Subcutaneous abdominal adipose tissue (tissue), 5 donors: ENCODE measurements at regions not wholly inside any gene's neighbourhood (a gene's known extent, or its start where the extent isn't known, plus 50 kb on each side); places are given as distances from the start of the nearest gene placed in this dataset.

Source experiments
- H3K27ac ChIP-seq: one replicate; pipeline ENCODE4 v1.7.0; 2013; ENCODE audit warnings: low read depth, mild to moderate bottlenecking, inconsistent platforms, low read length, moderate library complexity
- H3K27me3 ChIP-seq, 5 donors: one replicate each; pipeline ENCODE4 v1.7.0; 2013; ENCODE audit warnings: low read length in 5 of 5, inconsistent platforms in 1 of 5; ENCODE audit not compliant: control insufficient read depth in 5 of 5, insufficient read depth in 4 of 5
- H3K36me3 ChIP-seq, 5 donors: one replicate each; pipeline ENCODE4 v1.7.0; 2013; ENCODE audit warnings: low read length in 5 of 5; ENCODE audit not compliant: control insufficient read depth in 5 of 5, insufficient read depth in 5 of 5
- H3K4me1 ChIP-seq, 5 donors: one replicate each; pipeline ENCODE4 v1.7.0; 2013; ENCODE audit warnings: low read length in 5 of 5, mild to moderate bottlenecking in 3 of 5, moderate library complexity in 1 of 5; ENCODE audit not compliant: control insufficient read depth in 5 of 5, insufficient read depth in 5 of 5
- H3K4me3 ChIP-seq, 5 donors: one replicate each; pipeline ENCODE4 v1.7.0; 2013; ENCODE audit warnings: low read length in 5 of 5, low read depth in 1 of 5
- H3K9ac ChIP-seq, 5 donors: one replicate each; pipeline ENCODE4 v1.7.0; 2013; ENCODE audit warnings: low read length in 5 of 5, mild to moderate bottlenecking in 4 of 5, moderate library complexity in 3 of 5
- H3K9me3 ChIP-seq, 5 donors: one replicate each; pipeline ENCODE4 v1.7.0; 2013; ENCODE audit warnings: low read length in 5 of 5; ENCODE audit not compliant: control insufficient read depth in 5 of 5
- donor health status: healthy.
- donor health status: healthy.
- donor health status: healthy.
- donor health status: healthy.
- donor health status: healthy.

DNA sequence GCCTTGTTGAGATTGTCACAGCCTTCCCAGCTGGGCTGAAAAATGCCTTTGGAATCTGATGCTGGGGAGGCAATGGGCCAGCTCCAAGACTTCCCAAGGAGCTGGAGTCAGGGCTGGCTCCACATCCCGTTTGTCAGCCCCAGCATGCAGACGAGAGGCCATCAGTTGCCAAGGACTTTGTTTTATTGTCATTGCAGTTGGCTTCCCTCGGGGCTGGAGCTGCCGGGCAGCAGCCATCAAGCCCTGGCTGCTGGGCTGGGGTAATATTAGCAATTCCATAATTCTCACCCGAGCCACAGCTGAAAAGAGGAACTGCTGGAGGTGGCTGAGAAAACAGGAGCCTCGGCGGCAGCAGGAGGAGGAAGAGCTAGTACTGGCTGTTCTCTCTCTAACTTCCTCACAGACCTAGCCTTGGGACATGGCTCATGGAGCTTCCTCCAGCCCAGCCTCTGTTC is 182.5 kb downstream of the CDC5L start:
- H3K9ac ChIP-seq, result no peak overlapping the region
- no peaks in the 10 kb centered on the region for H3K9me3 ChIP-seq
- H3K4me3 ChIP-seq, result no peak overlapping the region
- no peaks in the 10 kb centered on the region for H3K36me3 ChIP-seq
- H3K4me1 ChIP-seq, result peaks cover 2 to 19% (median 10%) of the 10 kb centered on the region in 5 donors
- peaks cover 0 to 7% (median 0%) of the 10 kb centered on the region in 5 donors for H3K27me3 ChIP-seq
- H3K27ac ChIP-seq, result no peak overlapping the region

DNA sequence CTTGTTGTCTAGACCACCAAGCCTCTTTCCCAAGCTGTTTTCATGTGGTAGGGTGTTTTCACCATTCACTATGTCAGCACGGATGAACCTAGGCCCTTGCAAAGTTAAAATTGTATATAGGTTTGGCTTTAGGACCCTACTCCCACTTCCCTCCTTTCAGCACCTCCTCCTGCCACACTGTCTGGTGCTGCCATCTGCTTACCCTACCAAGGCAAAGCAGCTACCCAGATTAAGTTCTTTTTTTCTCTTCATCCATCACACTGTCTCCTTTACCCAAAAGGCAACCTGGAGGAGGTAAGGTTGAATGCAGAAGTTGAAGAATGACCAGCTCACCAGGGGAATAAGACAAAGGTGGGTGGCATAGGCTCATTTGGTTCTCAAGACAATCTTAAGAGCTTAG is 184.0 kb downstream of the CDC5L start:
- no peak overlapping the region for H3K9ac ChIP-seq
- H3K27ac ChIP-seq, result no peak overlapping the region
- peaks cover 0 to 7% (median 0%) of the 10 kb centered on the region in 5 donors for H3K27me3 ChIP-seq
- H3K9me3 ChIP-seq, result no peaks in the 10 kb centered on the region
- no peaks in the 10 kb centered on the region for H3K36me3 ChIP-seq
- H3K4me3 ChIP-seq, result no peak overlapping the region
- peaks cover 2 to 19% (median 10%) of the 10 kb centered on the region in 5 donors for H3K4me1 ChIP-seq

DNA sequence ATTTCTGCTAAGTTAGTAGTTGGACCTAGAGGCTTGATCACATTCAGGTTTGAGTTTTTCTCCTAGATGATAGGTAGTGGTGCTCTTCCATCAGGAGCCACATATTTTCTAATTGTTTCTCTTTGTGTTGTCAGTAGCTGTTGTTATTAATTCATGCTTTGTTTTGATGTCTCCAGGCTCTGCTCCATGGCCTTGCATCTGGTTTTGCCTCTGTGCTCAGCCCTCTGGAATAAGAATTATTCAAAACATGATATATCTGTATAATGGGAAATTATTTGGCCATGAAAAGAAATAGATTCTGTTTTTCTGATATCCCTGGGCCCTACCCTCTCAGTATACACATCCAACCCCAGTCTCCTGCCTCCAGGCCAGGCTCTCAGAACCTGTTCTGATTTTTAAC is 184.8 kb downstream of the CDC5L start:
- H3K27me3 ChIP-seq, result peaks cover 0 to 7% (median 0%) of the 10 kb centered on the region in 5 donors

DNA sequence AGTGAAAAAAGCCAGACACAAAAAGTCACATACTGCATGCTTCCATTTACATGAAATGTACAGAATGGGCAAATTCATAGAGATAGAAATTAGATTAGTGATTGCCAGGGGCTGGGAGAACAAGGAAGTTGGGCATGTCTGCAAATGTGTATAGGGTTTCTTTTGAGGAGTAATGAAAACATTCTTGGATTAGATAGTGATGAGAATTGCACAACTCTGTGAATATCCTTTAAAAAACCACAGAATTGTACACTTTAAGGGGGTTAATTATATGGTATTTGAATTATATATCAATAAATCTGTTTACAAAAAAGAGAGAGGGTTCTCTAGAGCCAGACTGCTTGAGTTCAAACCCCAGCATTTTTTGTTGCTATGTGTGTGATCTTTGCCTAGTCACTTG is 188.1 kb downstream of the CDC5L start:
- H3K9me3 ChIP-seq, result no peaks in the 10 kb centered on the region
- no peak overlapping the region for H3K9ac ChIP-seq
- H3K36me3 ChIP-seq, result no peaks in the 10 kb centered on the region
- no peak overlapping the region for H3K4me3 ChIP-seq
- no peak overlapping the region for H3K27ac ChIP-seq
- H3K4me1 ChIP-seq, result peaks cover 0 to under 1% (median 0%) of the 10 kb centered on the region in 5 donors
- no peaks in the 10 kb centered on the region for H3K27me3 ChIP-seq

More for the DNA sequence above, 184.8 kb downstream of the CDC5L start:
- Histone ChIP-seq H3K27ac (no peak overlapping the region), H3K36me3 (no peaks in the 10 kb centered on the region), H3K9me3 (no peaks in the 10 kb centered on the region), H3K4me3 (no peak overlapping the region), H3K9ac (no peak overlapping the region), H3K4me1 (peaks cover 2 to 17% (median 10%) of the 10 kb centered on the region in 5 donors)

DNA sequence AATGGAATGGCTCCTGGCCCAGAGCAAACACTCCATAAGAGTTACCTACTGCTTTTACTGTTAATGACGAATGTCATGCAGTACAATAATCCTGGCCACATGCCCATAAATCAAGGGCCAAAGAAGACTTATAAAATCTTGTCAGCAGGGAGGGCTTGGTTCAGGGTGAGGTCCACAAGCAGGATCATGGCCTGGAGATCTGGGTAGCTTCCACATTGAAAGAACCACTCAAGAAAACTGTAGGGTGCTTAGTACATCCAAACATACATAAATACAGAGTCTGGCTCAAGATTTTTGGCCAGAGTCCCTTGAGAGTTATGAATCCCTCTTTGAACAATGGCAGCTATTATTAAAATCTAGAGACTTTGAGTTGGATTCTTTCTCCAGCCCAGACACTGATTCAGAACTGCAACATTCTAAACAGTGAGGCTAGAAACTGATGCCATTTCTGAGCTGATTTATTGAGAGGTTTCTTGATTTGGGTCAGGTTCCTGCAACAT is 188.7 kb downstream of the CDC5L start:
- no peak overlapping the region for H3K27ac ChIP-seq
- H3K9me3 ChIP-seq, result no peaks in the 10 kb centered on the region
- no peaks in the 10 kb centered on the region for H3K36me3 ChIP-seq
- no peak overlapping the region for H3K9ac ChIP-seq
- no peaks in the 10 kb centered on the region for H3K4me1 ChIP-seq
- H3K4me3 ChIP-seq, result no peak overlapping the region
- H3K27me3 ChIP-seq, result no peaks in the 10 kb centered on the region

DNA sequence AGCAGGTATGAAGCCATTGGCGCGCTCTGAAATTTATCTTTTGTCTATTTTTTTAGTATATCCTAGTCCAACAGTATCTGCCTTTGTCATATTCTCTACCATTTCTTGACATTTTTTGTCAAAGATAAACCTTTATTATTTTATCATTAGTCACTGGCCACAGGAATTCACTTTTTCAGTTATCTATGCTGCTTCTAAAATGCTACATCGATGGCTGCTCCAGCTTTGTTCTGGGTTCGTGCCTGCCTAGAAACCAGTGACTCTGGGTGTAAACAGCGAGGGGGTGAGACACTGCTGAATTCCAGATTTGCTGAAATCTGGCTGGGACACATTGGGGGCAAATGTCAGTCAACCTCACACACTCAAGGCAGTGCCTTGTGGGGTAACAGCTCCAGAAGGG is 193.4 kb downstream of the CDC5L start:
- no peaks in the 10 kb centered on the region for H3K36me3 ChIP-seq
- no peak overlapping the region for H3K4me3 ChIP-seq
- H3K9me3 ChIP-seq, result peaks cover 2 to 14% (median 11%) of the 10 kb centered on the region in 5 donors
- H3K27ac ChIP-seq, result no peak overlapping the region
- no peaks in the 10 kb centered on the region for H3K27me3 ChIP-seq
- H3K4me1 ChIP-seq, result no peaks in the 10 kb centered on the region
- H3K9ac ChIP-seq, result no peak overlapping the region

DNA sequence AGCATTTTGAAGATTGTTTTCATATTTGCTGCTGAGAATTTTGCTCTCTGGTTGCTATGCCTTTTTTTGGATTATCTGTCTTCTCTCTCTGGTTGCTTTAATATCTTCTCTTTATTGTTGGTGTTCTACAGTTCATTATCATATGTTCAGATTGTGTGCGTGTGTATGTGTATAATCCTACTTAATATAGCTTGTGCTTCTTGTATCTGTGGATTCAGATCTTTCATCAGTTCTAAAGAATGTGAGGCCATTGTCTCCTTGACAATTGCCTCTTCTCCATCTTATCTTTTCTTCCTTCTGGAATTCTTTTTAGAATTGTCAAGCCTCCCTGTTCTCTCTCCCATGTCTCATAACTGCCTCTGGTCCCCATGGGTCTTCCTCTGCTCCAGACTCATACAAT is 195.4 kb downstream of the CDC5L start:
- H3K27me3 ChIP-seq, result no peaks in the 10 kb centered on the region
- H3K27ac ChIP-seq, result no peak overlapping the region
- H3K4me1 ChIP-seq, result no peaks in the 10 kb centered on the region
- H3K36me3 ChIP-seq, result no peaks in the 10 kb centered on the region
- no peak overlapping the region for H3K9ac ChIP-seq
- H3K4me3 ChIP-seq, result no peak overlapping the region
- H3K9me3 ChIP-seq, result peaks cover 2 to 14% (median 11%) of the 10 kb centered on the region in 5 donors

DNA sequence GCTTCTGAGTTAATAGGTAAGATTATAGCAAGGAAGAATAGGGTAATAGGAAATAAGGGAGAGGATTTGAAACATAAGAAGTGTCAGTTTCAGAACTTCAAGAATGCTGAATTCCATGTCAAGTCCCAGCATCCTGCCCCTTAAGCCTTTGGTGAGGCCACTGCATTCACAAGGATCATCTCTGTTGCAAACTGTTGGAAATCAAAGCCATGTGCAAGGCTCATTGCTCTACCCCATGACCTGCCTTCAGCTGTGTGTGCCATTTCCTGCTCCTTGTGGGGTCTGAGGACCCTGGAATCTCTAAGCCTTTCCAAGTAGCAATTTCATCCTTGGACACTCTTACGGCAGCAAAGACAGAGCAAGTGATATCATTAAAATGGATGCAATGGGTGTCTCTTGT is 203.0 kb downstream of the CDC5L start:
- Histone ChIP-seq H3K27ac (no peak overlapping the region), H3K27me3 (peaks cover 0 to 4% (median 0%) of the 10 kb centered on the region in 5 donors), H3K4me1 (peaks cover 0 to 5% (median 0%) of the 10 kb centered on the region in 5 donors), H3K9me3 (no peaks in the 10 kb centered on the region), H3K9ac (no peak overlapping the region), H3K36me3 (no peaks in the 10 kb centered on the region), H3K4me3 (no peak overlapping the region)

DNA sequence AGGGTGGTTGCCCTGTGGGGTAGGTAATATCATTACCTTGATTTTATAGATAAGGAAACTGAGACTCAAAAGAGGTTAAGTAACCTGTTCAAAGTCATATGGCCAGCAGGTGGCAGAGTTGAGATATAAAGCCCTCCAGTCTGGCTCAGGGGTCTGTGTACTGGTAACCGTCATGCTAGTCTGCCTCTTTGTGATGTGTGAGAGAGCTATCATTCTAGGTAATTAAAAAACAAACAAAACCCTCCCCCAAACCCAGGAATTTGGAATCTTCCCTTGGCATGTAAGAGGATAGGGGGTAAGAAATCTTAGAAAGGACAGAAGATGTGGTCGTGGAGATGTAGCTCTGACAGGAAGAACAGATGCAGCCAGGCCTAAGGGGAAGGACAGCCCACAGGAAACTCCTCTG is 206.0 kb downstream of the CDC5L start:
- H3K4me3 ChIP-seq, result no peak overlapping the region
- H3K27me3 ChIP-seq, result peaks cover 0 to 4% (median 0%) of the 10 kb centered on the region in 5 donors
- no peak overlapping the region for H3K27ac ChIP-seq
- H3K9ac ChIP-seq, result no peak overlapping the region
- peaks cover 0 to 5% (median 0%) of the 10 kb centered on the region in 5 donors for H3K4me1 ChIP-seq
- H3K9me3 ChIP-seq, result peaks cover 0 to 5% (median 0%) of the 10 kb centered on the region in 5 donors
- H3K36me3 ChIP-seq, result no peaks in the 10 kb centered on the region

DNA sequence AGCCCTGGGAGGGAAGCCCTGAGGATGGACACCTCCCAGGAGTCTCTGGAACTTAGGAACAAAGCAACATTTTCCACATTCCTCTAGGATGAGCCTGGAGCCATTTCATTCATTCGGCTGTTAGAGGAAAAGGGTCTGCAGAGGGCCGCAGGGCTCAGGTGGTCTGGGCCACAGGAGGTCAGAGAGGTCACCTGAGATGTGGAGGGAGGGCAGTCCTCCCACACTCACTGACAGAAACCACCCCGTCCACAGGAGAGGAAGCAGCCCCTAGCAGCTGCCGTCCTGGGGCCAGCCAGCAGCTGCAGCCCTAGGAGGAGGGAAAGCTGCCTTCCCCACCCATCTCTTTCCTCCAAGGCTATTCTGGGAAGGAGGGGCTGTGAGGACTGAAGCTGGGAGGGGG is 207.0 kb downstream of the CDC5L start:
- no peaks in the 10 kb centered on the region for H3K36me3 ChIP-seq
- no peak overlapping the region for H3K4me3 ChIP-seq
- H3K9ac ChIP-seq, result no peak overlapping the region
- peaks cover 0 to 5% (median 0%) of the 10 kb centered on the region in 5 donors for H3K9me3 ChIP-seq
- H3K27ac ChIP-seq, result no peak overlapping the region
- peaks cover 0 to 5% (median 0%) of the 10 kb centered on the region in 5 donors for H3K4me1 ChIP-seq
- peaks cover 0 to 4% (median 0%) of the 10 kb centered on the region in 5 donors for H3K27me3 ChIP-seq
